Left cardiac atrium (tissue), 4 donors: ENCODE measurements at regions not wholly inside any gene's neighbourhood (a gene's known extent, or its start where the extent isn't known, plus 50 kb on each side); places are given as distances from the start of the nearest gene placed in this dataset.
"Not testable (repeated sequence)": the region's sequence is repeated elsewhere in the genome, so short reads cannot be mapped to it uniquely, and the experiment has no call there.

Experiments
- ATAC-seq, 2 donors: fragments of 200-7000 bp; cut with Tn5 transposase; one replicate each; pipeline ENCODE4 v1.9.1; 2020; ENCODE audit warnings: mild to moderate bottlenecking in 2 of 2, moderate library complexity in 2 of 2
- DNase-seq: peaks from one replicate; pipeline ENCODE4 v3.0.0-alpha.2; 2020
- intact Hi-C, 2 donors: fragments of 100-400 bp; cut with DNase I; formaldehyde crosslinking; loops; one replicate each; pipeline versions ENCODE4 v1.14.1 to v1.15.1; 2022 to 2023
- donor health status: DM: no; HTN: yes; CAD: no.
- donor health status: DM: no; HTN: yes; CAD: no; lungs with severe emphysema.
- donor health status: DM: yes; HTN: yes; CAD: no.
- donor health status: Dilated cardiomyopathy.

- intact Hi-C loops = no loop called here
- no peak for ATAC-seq
- DNase-seq = no peak
Observed at GRCh38 chr16:26680671-26681070, 386.1 kb upstream of the C16orf82 start.

- intact Hi-C loops = no loop called here
- DNase-seq (no peak), ATAC-seq (no peak)
Observed at GRCh38 chr16:26688105-26688504, 378.6 kb upstream of the C16orf82 start.

- DNase-seq = no peak
- ATAC-seq = no peak
- intact Hi-C loops = no loop called here
Observed at GRCh38 chr16:26688699-26689098, 378.0 kb upstream of the C16orf82 start.

GRCh38 chr16:26692658-26693057 lies 374.1 kb upstream of the C16orf82 start:
- ATAC-seq (no peak), DNase-seq (no peak)
- intact Hi-C loops = no loop called here

GRCh38 chr16:26697807-26698206 lies 368.9 kb upstream of the C16orf82 start:
- intact Hi-C loops = no loop called here
- ATAC-seq = no peak
- DNase-seq = no peak

GRCh38 chr16:26700250-26700649 lies 366.5 kb upstream of the C16orf82 start:
- no peak for ATAC-seq
- DNase-seq = no peak
- intact Hi-C loops = no loop called here

GRCh38 chr16:26701243-26701886 lies 365.4 kb upstream of the C16orf82 start:
- intact Hi-C loops = no loop called here
- DNase-seq (no peak), ATAC-seq (no peak)

GRCh38 chr16:26705346-26705745 lies 361.4 kb upstream of the C16orf82 start:
- no peak for DNase-seq
- no peak for ATAC-seq
- intact Hi-C loops = no loop called here

GRCh38 chr16:26708428-26708827 lies 358.3 kb upstream of the C16orf82 start:
- ATAC-seq (no peak), DNase-seq (no peak)
- intact Hi-C loops = no loop called here

GRCh38 chr16:26709175-26709574 lies 357.6 kb upstream of the C16orf82 start:
- ATAC-seq (no peak), DNase-seq (no peak)
- intact Hi-C loops = no loop called here

- ATAC-seq = no peak
- intact Hi-C loops = no loop called here
- DNase-seq = no peak
Observed at GRCh38 chr16:26709754-26710153, 357.0 kb upstream of the C16orf82 start.

- no peak for ATAC-seq
- intact Hi-C loops = no loop called here
- no peak for DNase-seq
Observed at GRCh38 chr16:26710450-26710849, 356.3 kb upstream of the C16orf82 start.

- no peak for DNase-seq
- no peak for ATAC-seq
- intact Hi-C loops = no loop called here
Observed at GRCh38 chr16:26712876-26713275, 353.9 kb upstream of the C16orf82 start.

GRCh38 chr16:26715969-26716368 lies 350.8 kb upstream of the C16orf82 start:
- no peak for ATAC-seq
- DNase-seq = no peak
- intact Hi-C loops = no loop called here

GRCh38 chr16:26717826-26718225 lies 348.9 kb upstream of the C16orf82 start:
- ATAC-seq (no peak), DNase-seq (no peak)
- intact Hi-C loops = no loop called here

- DNase-seq = no peak
- intact Hi-C loops = no loop called here
- ATAC-seq = no peak
Observed at GRCh38 chr16:26721290-26721689, 345.4 kb upstream of the C16orf82 start.

- DNase-seq, intact Hi-C loops, ATAC-seq: not testable (repeated sequence)
Observed at GRCh38 chr16:26721957-26722356, 344.8 kb upstream of the C16orf82 start.

- DNase-seq = no peak
- intact Hi-C loops = no loop called here
- ATAC-seq = no peak
Observed at GRCh38 chr16:26724189-26724588, 342.5 kb upstream of the C16orf82 start.

GRCh38 chr16:26727848-26728247 lies 338.9 kb upstream of the C16orf82 start:
- intact Hi-C loops = no loop called here
- no peak for DNase-seq
- no peak for ATAC-seq

GRCh38 chr16:26729951-26730541 lies 336.7 kb upstream of the C16orf82 start:
- intact Hi-C loops = no loop called here
- ATAC-seq (no peak), DNase-seq (no peak)

GRCh38 chr16:26731729-26732128 lies 335.0 kb upstream of the C16orf82 start:
- intact Hi-C loops = no loop called here
- DNase-seq (no peak), ATAC-seq (no peak)
